Right renal cortex interstitium (tissue), 3 donors: ENCODE measurements at regions not wholly inside any gene's neighbourhood (a gene's known extent, or its start where the extent isn't known, plus 50 kb on each side); places are given as distances from the start of the nearest gene placed in this dataset.
A peak's percentile ranks its signal among the peaks of the same experiment; 100 is the strongest.
"Not testable (repeated sequence)": the region's sequence is repeated elsewhere in the genome, so short reads cannot be mapped to it uniquely, and the experiment has no call there.

Experiments
- DNase-seq, 3 donors: peaks; one replicate each; pipeline ENCODE4 v3.0.0-alpha.2; 2013; ENCODE audit warnings: low read depth in 3 of 3, low spot score in 2 of 3

- DNase-seq: no peak
Observed at GRCh38 chr20:19834287-19834686, 76.2 kb downstream of the RIN2 start.

GRCh38 chr20:19834783-19835182 is 76.7 kb downstream of the RIN2 start:
- no peak for DNase-seq

GRCh38 chr20:19835533-19836222 is 77.6 kb downstream of the RIN2 start:
- no peak for DNase-seq

GRCh38 chr20:19838468-19838867 is 80.4 kb downstream of the RIN2 start:
- DNase-seq: no peak

- no peak for DNase-seq
Observed at GRCh38 chr20:19839053-19839452, 81.0 kb downstream of the RIN2 start.

- DNase-seq: no peak
Observed at GRCh38 chr20:19840111-19840710, 82.2 kb downstream of the RIN2 start.

- DNase-seq: no peak
Observed at GRCh38 chr20:19841740-19842139, 83.7 kb downstream of the RIN2 start.

- not testable (repeated sequence) for DNase-seq
Observed at GRCh38 chr20:19844850-19845249, 86.8 kb downstream of the RIN2 start.

- no peak for DNase-seq
Observed at GRCh38 chr20:19847383-19847782, 89.3 kb downstream of the RIN2 start.

- DNase-seq: peak in 2 of 3 donors; percentile 13 to 26
Observed at GRCh38 chr20:19849341-19850197, 91.5 kb downstream of the RIN2 start.

GRCh38 chr20:19850198-19850533 is 92.1 kb downstream of the RIN2 start:
- DNase-seq: peak in 2 of 3 donors; percentile 17 to 23

- DNase-seq: no peak
Observed at GRCh38 chr20:19851861-19852260, 93.8 kb downstream of the RIN2 start.

- DNase-seq: no peak
Observed at GRCh38 chr20:19855416-19855815, 97.4 kb downstream of the RIN2 start.

GRCh38 chr20:19858466-19859371 is 100.7 kb downstream of the RIN2 start:
- DNase-seq: no peak

- no peak for DNase-seq
Observed at GRCh38 chr20:19859444-19859843, 101.4 kb downstream of the RIN2 start.

GRCh38 chr20:19860737-19861136 is 102.7 kb downstream of the RIN2 start:
- no peak for DNase-seq

- DNase-seq: no peak
Observed at GRCh38 chr20:19861147-19861759, 103.2 kb downstream of the RIN2 start.

- DNase-seq: no peak
Observed at GRCh38 chr20:19864130-19864529, 106.1 kb downstream of the RIN2 start.

- DNase-seq: no peak
Observed at GRCh38 chr20:19866070-19866469, 108.0 kb downstream of the RIN2 start.

- no peak for DNase-seq
Observed at GRCh38 chr20:19867074-19867473, 109.0 kb downstream of the RIN2 start.
